ENCODE measurements at regions not wholly inside any gene's neighbourhood (a gene's known extent, or its start where the extent isn't known, plus 50 kb on each side); places are given as distances from the start of the nearest gene placed in this dataset.

DNA sequence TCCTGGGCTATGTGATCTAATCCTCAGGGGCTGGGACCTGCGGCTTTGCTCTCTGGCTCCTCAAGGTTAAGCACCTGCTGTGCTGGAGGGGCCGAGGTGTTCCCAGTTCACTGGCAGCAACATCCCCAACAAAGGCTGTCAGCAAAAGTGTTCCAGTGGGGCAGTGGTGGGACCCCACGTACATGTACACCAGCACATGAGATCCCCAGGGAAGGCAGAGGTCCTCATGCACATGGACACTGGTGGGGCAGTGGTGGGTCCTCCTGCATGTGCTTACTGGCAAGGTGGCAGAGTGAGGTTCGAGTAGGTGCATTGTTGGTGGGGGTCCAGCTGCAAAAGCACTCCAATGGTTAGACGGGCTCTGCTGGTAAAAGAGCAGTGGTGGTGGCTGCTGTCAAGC lies 255.6 kb upstream of the MPDZ start:
- TF ChIP-seq, protein P1, sequence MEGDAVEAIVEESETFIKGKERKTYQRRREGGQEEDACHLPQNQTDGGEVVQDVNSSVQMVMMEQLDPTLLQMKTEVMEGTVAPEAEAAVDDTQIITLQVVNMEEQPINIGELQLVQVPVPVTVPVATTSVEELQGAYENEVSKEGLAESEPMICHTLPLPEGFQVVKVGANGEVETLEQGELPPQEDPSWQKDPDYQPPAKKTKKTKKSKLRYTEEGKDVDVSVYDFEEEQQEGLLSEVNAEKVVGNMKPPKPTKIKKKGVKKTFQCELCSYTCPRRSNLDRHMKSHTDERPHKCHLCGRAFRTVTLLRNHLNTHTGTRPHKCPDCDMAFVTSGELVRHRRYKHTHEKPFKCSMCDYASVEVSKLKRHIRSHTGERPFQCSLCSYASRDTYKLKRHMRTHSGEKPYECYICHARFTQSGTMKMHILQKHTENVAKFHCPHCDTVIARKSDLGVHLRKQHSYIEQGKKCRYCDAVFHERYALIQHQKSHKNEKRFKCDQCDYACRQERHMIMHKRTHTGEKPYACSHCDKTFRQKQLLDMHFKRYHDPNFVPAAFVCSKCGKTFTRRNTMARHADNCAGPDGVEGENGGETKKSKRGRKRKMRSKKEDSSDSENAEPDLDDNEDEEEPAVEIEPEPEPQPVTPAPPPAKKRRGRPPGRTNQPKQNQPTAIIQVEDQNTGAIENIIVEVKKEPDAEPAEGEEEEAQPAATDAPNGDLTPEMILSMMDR (IDR thresholded peaks at IDR 0.05): no peak
- TF ChIP-seq POLR2A (IDR thresholded peaks at IDR 0.05): no peak

Data from uterus (tissue), 2 donors.